ENCODE measurements at regions not wholly inside any gene's neighbourhood (a gene's known extent, or its start where the extent isn't known, plus 50 kb on each side); places are given as distances from the start of the nearest gene placed in this dataset.

DNA sequence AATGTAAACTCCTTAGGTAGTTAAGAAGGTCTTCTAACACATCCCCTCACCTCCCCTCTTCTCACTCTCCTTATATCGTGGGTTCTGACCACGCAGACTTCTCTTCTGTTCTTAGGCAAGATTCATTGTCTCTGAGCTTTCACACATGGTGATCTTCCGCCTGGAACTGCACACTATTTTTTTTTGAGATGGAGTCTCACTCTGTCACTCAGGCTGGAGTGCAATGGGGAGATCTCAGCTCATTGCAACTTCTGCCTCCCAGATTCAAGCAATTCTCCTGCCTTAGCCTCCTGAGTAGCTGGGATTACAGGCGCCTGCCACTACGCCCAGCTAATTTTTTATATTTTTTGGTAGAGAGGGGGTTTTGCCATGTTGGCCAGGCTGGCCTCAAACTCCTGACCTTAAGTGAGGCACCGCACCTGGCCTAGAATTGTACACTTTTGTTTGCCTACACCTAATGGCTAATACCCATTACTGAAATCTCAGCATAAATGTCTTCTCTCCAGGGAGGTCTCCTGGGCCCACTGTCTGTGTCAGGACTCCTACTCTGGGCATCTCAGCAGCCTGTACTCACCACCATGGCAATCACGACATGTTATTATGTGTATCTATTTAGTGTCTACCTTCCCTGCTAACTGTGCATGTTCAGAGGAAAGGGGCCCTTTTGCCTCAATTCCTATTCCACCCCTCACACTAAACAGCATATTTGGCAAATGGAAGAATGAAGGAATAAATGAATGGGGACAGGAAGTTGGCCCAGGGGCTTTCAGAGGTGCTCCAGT lies 646.3 kb upstream of the DPP6 start:
- no peaks in the 10 kb centered on the region for H3K36me3 ChIP-seq (ENCODE audit: control insufficient read depth, insufficient read depth, low read length)
- H3K56ac ChIP-seq (ENCODE audit: extremely low read depth, insufficient read depth, low read length): no peak overlapping the region
- ChIA-PET POLR2A (ENCODE audit: unreplicated experiment) (no interaction called here), CTCF (no interaction called here)
- H3K18ac ChIP-seq (ENCODE audit: low read depth, low read length): no peak overlapping the region
- DNase-seq: no peak
- H3K4me1 ChIP-seq (ENCODE audit: control insufficient read depth, insufficient read depth, low read length): no peaks in the 10 kb centered on the region
- H3K4me3 ChIP-seq (ENCODE audit: insufficient read depth, low read depth, low read length): no peak overlapping the region
- H3K9me3 ChIP-seq (ENCODE audit: control insufficient read depth, insufficient read depth, low read length): peaks cover 38% of the 10 kb centered on the region
- in situ Hi-C loops (cut with MboI; ENCODE audit: low sequenced_read_pairs): no loop called here
- no peak overlapping the region for H2BK20ac ChIP-seq (ENCODE audit: low read depth, low read length)
- H2BK5ac ChIP-seq (ENCODE audit: low read depth, low read length, poor library complexity, severe bottlenecking): no peak overlapping the region
- H3K79me1 ChIP-seq (ENCODE audit: low read depth in 1 of 2, low read length in 2 of 2): no peaks in the 10 kb centered on the region
- no peaks in the 10 kb centered on the region for H3K9me1 ChIP-seq (ENCODE audit: insufficient read depth, low read length)
- no peak overlapping the region for H4K5ac ChIP-seq (ENCODE audit: low read depth, low read length)
- H3K4me2 ChIP-seq (ENCODE audit: low read depth, low read length): no peak overlapping the region
- ATAC-seq (ENCODE audit: low read depth): no peak
- no peak overlapping the region for H2BK120ac ChIP-seq (ENCODE audit: low read depth, low read length)
- H3K23ac ChIP-seq (ENCODE audit: low read depth, low read length): no peak overlapping the region
- no peaks in the 10 kb centered on the region for H4K20me1 ChIP-seq (ENCODE audit: insufficient read depth, low read length)
- H2BK15ac ChIP-seq (ENCODE audit: low read depth, low read length): no peak overlapping the region
- intact Hi-C loops (cut with micrococcal nuclease): no loop called here
- no TSS peak for BruUV-seq (replicated peaks)
- H3K14ac ChIP-seq (replicated peaks; ENCODE audit: low read depth, low read length): no peak overlapping the region
- no CpG with 5 or more reads among the region's 7 CpGs for WGBS, 2 experiments (ENCODE audit: extremely low coverage in 2 of 2, insufficient read length in 1 of 2)
- no peak overlapping the region for H2AK5ac ChIP-seq (ENCODE audit: low read depth, low read length)
- H4K8ac ChIP-seq (ENCODE audit: low read depth in 2 of 2, low read length in 2 of 2): no peak overlapping the region
- no peak overlapping the region for H3K27ac ChIP-seq (ENCODE audit: insufficient read depth, low read length)
- no peak overlapping the region for H4K91ac ChIP-seq (ENCODE audit: insufficient read depth, low read depth, low read length)
- H2AFZ ChIP-seq (replicated peaks; ENCODE audit: low read length, poor library complexity): no peak overlapping the region
- dilution Hi-C loops (cut with HindIII; ENCODE audit: low sequenced_read_pairs, unreplicated experiment): no loop called here
- no peaks in the 10 kb centered on the region for H3K27me3 ChIP-seq (ENCODE audit: control insufficient read depth, insufficient read depth, low read length)
- H3K9ac ChIP-seq (ENCODE audit: low read depth, low read length): no peak overlapping the region
- H3K4ac ChIP-seq (ENCODE audit: low read depth, low read length): no peak overlapping the region
- TF ChIP-seq FOS (IDR thresholded peaks at IDR 0.05; ENCODE audit: low read depth, low read length) (no peak), NFE2L2 (IDR thresholded peaks at IDR 0.05; ENCODE audit: low read depth, low read length) (no peak), BHLHE40 (IDR thresholded peaks at IDR 0.05; ENCODE audit: low read depth, low read length) (no peak), CHD1 (IDR thresholded peaks at IDR 0.05; ENCODE audit: low read depth, low read length) (no peak), RCOR1 (IDR thresholded peaks at IDR 0.05; ENCODE audit: insufficient replicate concordance, low read length) (no peak), MXI1 (IDR thresholded peaks at IDR 0.05; ENCODE audit: borderline replicate concordance, low read depth, low read length) (no peak), SMC3 (IDR thresholded peaks at IDR 0.05; ENCODE audit: low read depth, low read length) (no peak), MAZ (IDR thresholded peaks at IDR 0.05; ENCODE audit: borderline replicate concordance, low read depth, low read length) (no peak), POLR2A (IDR thresholded peaks at IDR 0.05; ENCODE audit: low read depth, low read length) (no peak)
- TF ChIP-seq, protein P1, sequence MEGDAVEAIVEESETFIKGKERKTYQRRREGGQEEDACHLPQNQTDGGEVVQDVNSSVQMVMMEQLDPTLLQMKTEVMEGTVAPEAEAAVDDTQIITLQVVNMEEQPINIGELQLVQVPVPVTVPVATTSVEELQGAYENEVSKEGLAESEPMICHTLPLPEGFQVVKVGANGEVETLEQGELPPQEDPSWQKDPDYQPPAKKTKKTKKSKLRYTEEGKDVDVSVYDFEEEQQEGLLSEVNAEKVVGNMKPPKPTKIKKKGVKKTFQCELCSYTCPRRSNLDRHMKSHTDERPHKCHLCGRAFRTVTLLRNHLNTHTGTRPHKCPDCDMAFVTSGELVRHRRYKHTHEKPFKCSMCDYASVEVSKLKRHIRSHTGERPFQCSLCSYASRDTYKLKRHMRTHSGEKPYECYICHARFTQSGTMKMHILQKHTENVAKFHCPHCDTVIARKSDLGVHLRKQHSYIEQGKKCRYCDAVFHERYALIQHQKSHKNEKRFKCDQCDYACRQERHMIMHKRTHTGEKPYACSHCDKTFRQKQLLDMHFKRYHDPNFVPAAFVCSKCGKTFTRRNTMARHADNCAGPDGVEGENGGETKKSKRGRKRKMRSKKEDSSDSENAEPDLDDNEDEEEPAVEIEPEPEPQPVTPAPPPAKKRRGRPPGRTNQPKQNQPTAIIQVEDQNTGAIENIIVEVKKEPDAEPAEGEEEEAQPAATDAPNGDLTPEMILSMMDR (conservative IDR thresholded peaks at IDR 0.05; ENCODE audit: low read depth, low read length): no peak
- TF ChIP-seq, protein P2, sequence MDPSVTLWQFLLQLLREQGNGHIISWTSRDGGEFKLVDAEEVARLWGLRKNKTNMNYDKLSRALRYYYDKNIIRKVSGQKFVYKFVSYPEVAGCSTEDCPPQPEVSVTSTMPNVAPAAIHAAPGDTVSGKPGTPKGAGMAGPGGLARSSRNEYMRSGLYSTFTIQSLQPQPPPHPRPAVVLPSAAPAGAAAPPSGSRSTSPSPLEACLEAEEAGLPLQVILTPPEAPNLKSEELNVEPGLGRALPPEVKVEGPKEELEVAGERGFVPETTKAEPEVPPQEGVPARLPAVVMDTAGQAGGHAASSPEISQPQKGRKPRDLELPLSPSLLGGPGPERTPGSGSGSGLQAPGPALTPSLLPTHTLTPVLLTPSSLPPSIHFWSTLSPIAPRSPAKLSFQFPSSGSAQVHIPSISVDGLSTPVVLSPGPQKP (IDR thresholded peaks at IDR 0.05; ENCODE audit: borderline replicate concordance, low read depth, low read length): no peak
- no peak overlapping the region for H2AK9ac ChIP-seq (replicated peaks; ENCODE audit: low read depth, low read length, poor library complexity)
